A673 (cell line): ENCODE measurements at regions not wholly inside any gene's neighbourhood (a gene's known extent, or its start where the extent isn't known, plus 50 kb on each side); places are given as distances from the start of the nearest gene placed in this dataset.

Source experiments
- BruUV-seq: library from RNA; stranded (reverse); fragments of 400-500 nt; replicated peaks from 2 replicates; lab custom pipeline; 2021; lab: Mats Ljungman, UMichigan
- CTCF ChIA-PET: fragments of 300-600 bp; sonication (Branson Sonifier 250); formaldehyde crosslinking; loops from one replicate; lab custom pipeline; 2022; ENCODE audit warnings: antibody characterized with exemption; lab: Charles Lee
- POLR2A ChIA-PET: fragments of 300-600 bp; sonication (Branson Sonifier 250); formaldehyde crosslinking; loops from one replicate; lab custom pipeline; 2022; ENCODE audit warnings: antibody characterized with exemption; ENCODE audit not compliant: low non-redundant PET; lab: Charles Lee
- DNase-seq: peaks from one replicate; pipeline ENCODE4 v3.0.0-alpha.2; 2015; ENCODE audit warnings: low spot score
- H3K27ac ChIP-seq: fragments of 200-600 bp; sonication (generic); 2 replicates; pipeline ENCODE4 v1.5.1; 2016; ENCODE audit warnings: mixed run types, low read depth, mild to moderate bottlenecking, mixed read lengths, antibody characterized with exemption, low read length; ENCODE audit not compliant: poor library complexity, severe bottlenecking
- H3K27me3 ChIP-seq: fragments of 200-600 bp; sonication (generic); replicated peaks from 2 replicates; pipeline ENCODE4 v1.6.1; 2017; ENCODE audit warnings: mixed run types, low read depth, mild to moderate bottlenecking, mixed read lengths, antibody characterized with exemption, low read length; ENCODE audit not compliant: insufficient read depth, poor library complexity
- H3K36me3 ChIP-seq: fragments of 200-600 bp; sonication (generic); 2 replicates; pipeline ENCODE4 v1.6.1; 2016; ENCODE audit warnings: mixed run types, mild to moderate bottlenecking, mixed read lengths, antibody characterized with exemption, low read length; ENCODE audit not compliant: insufficient read depth, poor library complexity, severe bottlenecking
- H3K4me1 ChIP-seq: fragments of 200-600 bp; sonication (generic); 2 replicates; pipeline ENCODE4 v1.6.1; 2017; ENCODE audit warnings: mixed run types, mild to moderate bottlenecking, mixed read lengths, antibody characterized with exemption, low read length; ENCODE audit not compliant: insufficient read depth, poor library complexity, severe bottlenecking
- H3K4me3 ChIP-seq: fragments of 200-600 bp; sonication (generic); 2 replicates; pipeline ENCODE4 v1.5.1; 2016; ENCODE audit warnings: low read depth, mixed run types, mild to moderate bottlenecking, mixed read lengths, low read length; ENCODE audit not compliant: poor library complexity, severe bottlenecking
- H3K9me3 ChIP-seq: fragments of 200-600 bp; sonication (generic); 2 replicates; pipeline ENCODE4 v1.6.1; 2016; ENCODE audit warnings: mixed run types, low read depth, mild to moderate bottlenecking, mixed read lengths, antibody characterized with exemption, low read length; ENCODE audit not compliant: poor library complexity, severe bottlenecking
- EZH2 ChIP-seq: fragments of 200-600 bp; sonication (generic); IDR thresholded peaks from 2 replicates; pipeline ENCODE4 v1.6.1; 2017; ENCODE audit warnings: borderline replicate concordance, low read depth, mild to moderate bottlenecking, mixed read lengths, antibody characterized with exemption, low read length; ENCODE audit not compliant: poor library complexity, severe bottlenecking
- intact Hi-C: fragments of 100-400 bp; cut with micrococcal nuclease; formaldehyde crosslinking; loops from one replicate; pipeline ENCODE4 v1.10.0; 2022; ENCODE audit not compliant: unreplicated experiment
- TF ChIP-seq, protein P1 (sequence below): fragments of 300-800, 200-600 bp; sonication (generic); conservative IDR thresholded peaks from 2 replicates; pipeline ENCODE4 v1.5.1; 2017; ENCODE audit warnings: low read depth, mild to moderate bottlenecking, antibody characterized with exemption, low read length, moderate library complexity, mixed read lengths

DNA sequence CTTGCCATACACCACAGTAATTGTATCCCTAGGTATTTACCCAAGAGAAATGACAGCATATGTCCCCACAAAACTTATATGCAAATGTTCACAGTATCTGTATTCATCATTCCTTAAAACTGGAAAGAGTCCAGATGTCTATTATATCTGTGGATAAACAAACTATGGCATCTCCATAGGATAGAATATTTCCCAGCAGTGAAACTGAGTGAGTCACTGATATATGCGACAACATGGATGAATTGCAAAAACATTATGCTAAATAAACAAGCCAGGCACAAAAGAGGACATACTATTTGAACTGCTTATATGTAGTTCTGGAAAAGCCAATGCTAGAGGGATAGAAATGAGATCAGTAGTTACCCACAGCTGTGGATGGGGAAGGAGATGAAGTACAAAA, 359.4 kb upstream of the DSEL start:
- DNase-seq, result peak; percentile 35
- no peaks in the 10 kb centered on the region for H3K9me3 ChIP-seq
- no peak overlapping the region for H3K27ac ChIP-seq
- TF ChIP-seq EZH2, result no peak
- TF ChIP-seq, protein P1, sequence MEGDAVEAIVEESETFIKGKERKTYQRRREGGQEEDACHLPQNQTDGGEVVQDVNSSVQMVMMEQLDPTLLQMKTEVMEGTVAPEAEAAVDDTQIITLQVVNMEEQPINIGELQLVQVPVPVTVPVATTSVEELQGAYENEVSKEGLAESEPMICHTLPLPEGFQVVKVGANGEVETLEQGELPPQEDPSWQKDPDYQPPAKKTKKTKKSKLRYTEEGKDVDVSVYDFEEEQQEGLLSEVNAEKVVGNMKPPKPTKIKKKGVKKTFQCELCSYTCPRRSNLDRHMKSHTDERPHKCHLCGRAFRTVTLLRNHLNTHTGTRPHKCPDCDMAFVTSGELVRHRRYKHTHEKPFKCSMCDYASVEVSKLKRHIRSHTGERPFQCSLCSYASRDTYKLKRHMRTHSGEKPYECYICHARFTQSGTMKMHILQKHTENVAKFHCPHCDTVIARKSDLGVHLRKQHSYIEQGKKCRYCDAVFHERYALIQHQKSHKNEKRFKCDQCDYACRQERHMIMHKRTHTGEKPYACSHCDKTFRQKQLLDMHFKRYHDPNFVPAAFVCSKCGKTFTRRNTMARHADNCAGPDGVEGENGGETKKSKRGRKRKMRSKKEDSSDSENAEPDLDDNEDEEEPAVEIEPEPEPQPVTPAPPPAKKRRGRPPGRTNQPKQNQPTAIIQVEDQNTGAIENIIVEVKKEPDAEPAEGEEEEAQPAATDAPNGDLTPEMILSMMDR, result no peak
- no peaks in the 10 kb centered on the region for H3K36me3 ChIP-seq
- ChIA-PET POLR2A (no interaction called here), CTCF (no interaction called here)
- intact Hi-C loops, result no loop called here
- peaks cover 30% of the 10 kb centered on the region for H3K4me1 ChIP-seq
- no peaks in the 10 kb centered on the region for H3K27me3 ChIP-seq
- no peak overlapping the region for H3K4me3 ChIP-seq
- BruUV-seq, result no TSS peak

DNA sequence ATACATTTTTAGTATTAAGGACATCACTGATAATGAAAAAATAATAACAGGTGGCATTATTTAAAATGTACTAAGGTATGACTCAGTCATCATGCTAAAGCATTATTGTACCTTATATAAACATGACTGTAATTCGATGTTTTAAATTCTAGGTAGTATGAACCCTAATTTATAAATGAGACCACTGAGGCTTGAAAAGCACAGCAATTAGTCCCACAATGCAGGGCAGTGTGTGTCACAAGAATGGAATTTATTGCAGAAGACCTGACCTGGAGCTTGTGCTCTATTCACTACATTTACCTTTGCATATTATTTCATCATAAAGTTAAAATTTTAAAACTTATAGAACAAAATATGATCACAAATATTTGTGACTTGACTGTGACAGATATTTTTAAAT, 358.5 kb upstream of the DSEL start:
- no peak for DNase-seq
- Histone ChIP-seq H3K4me1 (peaks cover 27% of the 10 kb centered on the region), H3K36me3 (no peaks in the 10 kb centered on the region), H3K27ac (no peak overlapping the region), H3K27me3 (no peaks in the 10 kb centered on the region), H3K4me3 (no peak overlapping the region), H3K9me3 (no peaks in the 10 kb centered on the region)
- TF ChIP-seq, protein P1, result no peak
- TF ChIP-seq EZH2, result no peak
- intact Hi-C loops, result no loop called here
- CTCF ChIA-PET, result no interaction called here
- POLR2A ChIA-PET, result no interaction called here
- no TSS peak for BruUV-seq

DNA sequence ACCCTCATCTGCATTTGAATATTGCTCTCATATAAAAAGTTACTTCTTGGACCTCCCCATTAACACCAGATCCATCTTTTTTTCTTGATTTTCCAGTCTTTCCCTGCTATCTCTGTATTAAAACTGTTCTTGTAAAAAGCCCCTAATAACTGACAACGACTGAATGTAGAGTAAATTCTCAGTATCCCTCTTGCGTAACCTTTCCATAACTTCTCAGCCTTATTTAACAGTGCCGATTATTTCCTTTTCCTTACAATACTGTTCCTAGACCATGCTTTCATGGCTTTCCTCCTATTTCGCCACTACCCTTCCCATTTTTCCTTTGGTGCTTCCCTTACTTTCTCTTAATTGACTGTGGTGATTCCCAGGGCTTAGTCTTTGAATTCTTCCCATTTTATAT, 348.9 kb upstream of the DSEL start:
- no TSS peak for BruUV-seq
- Histone ChIP-seq H3K36me3 (no peaks in the 10 kb centered on the region), H3K9me3 (no peaks in the 10 kb centered on the region), H3K27ac (no peak overlapping the region), H3K27me3 (no peaks in the 10 kb centered on the region), H3K4me1 (no peaks in the 10 kb centered on the region), H3K4me3 (no peak overlapping the region)
- intact Hi-C loops, result no loop called here
- TF ChIP-seq, protein P1, result no peak
- TF ChIP-seq EZH2, result no peak
- CTCF ChIA-PET, result no interaction called here
- POLR2A ChIA-PET, result no interaction called here
- no peak for DNase-seq
